GM23338 (cell line): ENCODE measurements at regions not wholly inside any gene's neighbourhood (a gene's known extent, or its start where the extent isn't known, plus 50 kb on each side); places are given as distances from the start of the nearest gene placed in this dataset.
"Not testable (repeated sequence)": the region's sequence is repeated elsewhere in the genome, so short reads cannot be mapped to it uniquely, and the experiment has no call there.

Experiments
- CREB1 ChIP-seq: fragments of 250-450 bp; sonication (Bioruptor Pico); IDR thresholded peaks from 2 replicates; pipeline ENCODE4 v1.5.0; 2020; ENCODE audit warnings: low read depth, mild to moderate bottlenecking, moderate library complexity
- ETS1 ChIP-seq: IDR thresholded peaks from 2 replicates; pipeline ENCODE4 v1.6.1; 2016; ENCODE audit warnings: antibody characterized with exemption
- EZH2 ChIP-seq: fragments of 200-600 bp; sonication (generic); IDR thresholded peaks from one replicate; pipeline ENCODE4 v1.8.0; 2017; ENCODE audit warnings: antibody characterized with exemption, mild to moderate bottlenecking, low read depth; ENCODE audit not compliant: unreplicated experiment
- EZH2phosphoT487 ChIP-seq: fragments of 200-600 bp; sonication (generic); IDR thresholded peaks from one replicate; pipeline ENCODE4 v1.8.1; 2018; ENCODE audit warnings: antibody characterized with exemption; ENCODE audit not compliant: unreplicated experiment
- JUNB ChIP-seq: IDR thresholded peaks from one replicate; pipeline ENCODE4 v1.6.1; 2016; ENCODE audit warnings: antibody characterized with exemption; ENCODE audit not compliant: unreplicated experiment
- POLR2AphosphoS5 ChIP-seq: IDR thresholded peaks from 2 replicates; pipeline ENCODE4 v1.6.1; 2016; ENCODE audit warnings: antibody characterized with exemption, low read depth
- REST ChIP-seq: IDR thresholded peaks from one replicate; pipeline ENCODE4 v1.6.1; 2018; ENCODE audit warnings: antibody characterized with exemption; ENCODE audit not compliant: unreplicated experiment
- ZNF114 ChIP-seq: fragments of 250-450 bp; sonication (Bioruptor Pico); IDR thresholded peaks from 2 replicates; pipeline ENCODE4 v1.5.0; 2020; ENCODE audit warnings: mild to moderate bottlenecking, moderate library complexity
- ZNF331 ChIP-seq: fragments of 250-450 bp; sonication (Bioruptor Pico); IDR thresholded peaks from 2 replicates; pipeline ENCODE4 v1.5.0; 2020; ENCODE audit warnings: low read depth, mild to moderate bottlenecking, moderate library complexity
- TF ChIP-seq, protein P1 (sequence below), 2 experiments: fragments of 200-600 bp in 1 of 2; sonication (generic) in 1 of 2; conservative IDR thresholded peaks; 2 replicates each; pipeline versions ENCODE4 v1.5.1 to v1.6.1; 2016 to 2017; ENCODE audit warnings: antibody characterized with exemption in 2 of 2, low read depth in 2 of 2, mild to moderate bottlenecking in 2 of 2, moderate library complexity in 1 of 2

- TF ChIP-seq POLR2AphosphoS5; EZH2phosphoT487; EZH2; JUNB; REST; ETS1; CREB1; ZNF114; ZNF331 (CRISPR knock-in tag): not testable (repeated sequence)
- TF ChIP-seq, protein P1, sequence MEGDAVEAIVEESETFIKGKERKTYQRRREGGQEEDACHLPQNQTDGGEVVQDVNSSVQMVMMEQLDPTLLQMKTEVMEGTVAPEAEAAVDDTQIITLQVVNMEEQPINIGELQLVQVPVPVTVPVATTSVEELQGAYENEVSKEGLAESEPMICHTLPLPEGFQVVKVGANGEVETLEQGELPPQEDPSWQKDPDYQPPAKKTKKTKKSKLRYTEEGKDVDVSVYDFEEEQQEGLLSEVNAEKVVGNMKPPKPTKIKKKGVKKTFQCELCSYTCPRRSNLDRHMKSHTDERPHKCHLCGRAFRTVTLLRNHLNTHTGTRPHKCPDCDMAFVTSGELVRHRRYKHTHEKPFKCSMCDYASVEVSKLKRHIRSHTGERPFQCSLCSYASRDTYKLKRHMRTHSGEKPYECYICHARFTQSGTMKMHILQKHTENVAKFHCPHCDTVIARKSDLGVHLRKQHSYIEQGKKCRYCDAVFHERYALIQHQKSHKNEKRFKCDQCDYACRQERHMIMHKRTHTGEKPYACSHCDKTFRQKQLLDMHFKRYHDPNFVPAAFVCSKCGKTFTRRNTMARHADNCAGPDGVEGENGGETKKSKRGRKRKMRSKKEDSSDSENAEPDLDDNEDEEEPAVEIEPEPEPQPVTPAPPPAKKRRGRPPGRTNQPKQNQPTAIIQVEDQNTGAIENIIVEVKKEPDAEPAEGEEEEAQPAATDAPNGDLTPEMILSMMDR (conservative IDR thresholded peaks at IDR 0.05; ENCODE audit: low read depth in 2 of 2), result peak; percentile 49 to 58
These were observed 1524.4 kb downstream of the RPIA start for GRCh38 chr2:90215880-90216279.
